HG03460 (cell line): ENCODE measurements at regions not wholly inside any gene's neighbourhood (a gene's known extent, or its start where the extent isn't known, plus 50 kb on each side); places are given as distances from the start of the nearest gene placed in this dataset.

Experiments
- ATAC-seq: cut with Tn5 transposase; IDR thresholded peaks from one replicate; pipeline ENCODE4 v1.9.1; 2021; ENCODE audit not compliant: unreplicated experiment

DNA sequence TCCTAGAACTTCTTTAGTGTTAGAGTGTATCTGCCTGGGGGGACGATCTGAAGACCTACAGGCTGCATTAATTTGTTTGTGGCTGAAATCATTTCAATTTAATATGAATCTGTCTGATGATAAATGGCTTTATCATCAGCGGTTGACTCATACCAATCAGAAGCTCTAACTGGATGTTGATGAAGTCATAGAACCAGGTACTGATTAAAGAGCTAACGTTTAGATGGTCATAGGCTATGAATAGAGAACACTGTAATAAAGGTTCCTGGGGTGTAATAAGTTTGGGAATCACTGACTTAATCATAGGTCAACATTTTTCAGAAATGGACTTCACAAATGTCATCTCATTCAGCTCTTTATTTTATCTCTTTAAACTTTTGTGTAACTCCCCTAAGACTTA, 329.9 kb downstream of the MSX2 start:
- ATAC-seq = no peak

DNA sequence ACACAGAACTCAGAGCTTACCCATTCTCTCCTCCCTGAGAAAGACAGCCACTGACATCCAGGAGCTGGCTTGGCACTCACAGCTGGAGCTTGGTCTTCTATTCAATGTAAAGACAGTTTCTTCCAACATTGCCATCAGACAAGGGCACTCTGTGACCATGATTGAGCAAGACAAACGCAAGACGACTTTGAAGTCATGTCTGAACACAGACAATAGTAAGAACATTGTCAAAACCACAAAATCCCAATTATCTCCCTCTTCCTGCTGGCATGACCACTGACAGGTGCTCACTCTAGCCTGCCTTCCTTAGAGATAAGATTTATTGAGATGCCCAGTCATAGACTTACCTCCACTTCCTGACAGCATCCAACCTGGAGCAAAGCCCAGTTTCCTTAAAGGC, 328.0 kb downstream of the MSX2 start:
- no peak for ATAC-seq

DNA sequence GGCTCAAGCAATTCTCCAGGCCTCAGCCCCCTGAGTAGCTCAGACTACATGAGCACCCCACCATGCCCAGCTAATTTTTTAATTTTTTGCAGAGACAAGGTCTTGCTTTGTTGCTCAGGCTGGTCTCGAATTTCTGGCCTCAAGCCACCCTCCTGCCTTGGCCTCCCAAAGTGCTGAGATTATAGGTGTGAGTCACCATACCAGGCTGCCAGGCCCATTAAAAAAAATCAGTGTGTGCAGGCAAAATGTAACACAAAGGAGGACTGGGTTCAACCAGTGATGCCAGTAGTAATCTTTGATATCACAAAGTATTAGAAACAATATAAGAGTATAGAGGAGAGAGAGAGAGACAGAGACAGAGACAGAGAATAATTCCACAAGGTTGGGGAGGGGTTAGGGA, 322.7 kb downstream of the MSX2 start:
- no peak for ATAC-seq

DNA sequence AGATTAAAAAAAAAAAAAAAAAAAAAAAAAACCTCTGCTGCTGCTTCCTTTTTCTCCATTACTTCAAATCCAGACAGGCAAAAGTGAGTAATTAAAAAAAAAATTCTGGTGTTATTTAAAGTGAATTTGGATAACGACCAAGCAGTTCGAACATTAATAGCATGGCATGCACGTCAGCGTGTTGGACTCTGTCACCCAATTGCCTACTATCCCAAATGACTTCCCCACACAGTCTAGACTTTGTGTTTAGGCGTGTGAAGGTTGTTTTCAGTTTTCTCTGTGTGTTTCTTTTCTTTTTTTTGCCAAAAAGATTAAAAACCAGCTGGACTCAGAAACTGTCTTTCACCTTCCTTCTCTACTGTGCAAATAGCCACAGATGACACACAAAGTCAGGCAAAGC, 321.4 kb downstream of the MSX2 start:
- no peak for ATAC-seq

DNA sequence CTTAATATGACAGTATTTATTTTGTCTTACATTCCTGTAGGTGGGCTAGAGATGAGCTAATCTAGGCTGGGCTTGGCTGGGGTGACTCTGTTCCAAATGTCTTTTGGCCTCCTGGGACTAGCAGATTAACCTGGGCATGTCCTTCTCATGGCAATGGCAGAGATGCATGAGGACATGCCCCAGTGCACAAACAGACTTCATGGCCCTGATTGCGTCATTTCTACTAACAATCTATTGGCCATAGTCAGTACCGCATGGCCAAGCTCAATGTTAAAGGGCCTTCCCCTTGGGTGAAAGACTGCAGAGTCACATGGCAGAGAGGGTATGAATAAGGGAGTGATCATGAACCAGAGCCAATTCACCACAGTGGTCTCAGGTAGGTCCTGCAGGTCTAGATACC, 313.4 kb downstream of the MSX2 start:
- ATAC-seq = no peak

DNA sequence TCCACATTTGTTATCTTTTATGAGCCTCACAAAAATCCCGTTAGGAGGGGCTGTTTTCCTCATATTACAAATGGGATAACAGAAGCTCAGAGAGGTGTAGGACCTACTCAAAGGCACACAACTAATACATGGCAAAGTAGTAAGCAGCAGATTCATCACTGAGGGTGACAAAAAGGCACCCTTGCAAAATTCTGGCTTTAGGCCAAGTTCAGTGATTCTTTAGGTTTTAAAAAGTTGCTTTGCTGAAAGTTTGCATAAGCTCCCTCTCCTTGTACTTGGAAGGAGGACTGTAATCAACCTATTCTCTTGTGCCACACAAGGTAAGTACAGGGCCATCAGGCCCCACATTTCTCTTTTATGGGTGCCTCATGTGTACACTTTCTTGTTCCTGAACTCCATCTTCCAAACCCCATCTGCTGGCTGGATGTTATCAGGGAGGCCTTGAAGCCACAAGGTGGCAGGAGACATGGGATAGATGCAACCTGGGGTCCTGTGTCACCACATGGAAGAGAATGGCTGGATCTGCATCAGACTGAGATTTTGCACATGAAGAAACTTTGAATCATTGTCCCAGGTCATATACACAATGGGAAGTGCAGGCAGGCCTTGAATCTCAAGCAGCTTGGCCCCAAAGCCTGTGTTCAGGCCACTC, 311.6 kb downstream of the MSX2 start:
- ATAC-seq = no peak

DNA sequence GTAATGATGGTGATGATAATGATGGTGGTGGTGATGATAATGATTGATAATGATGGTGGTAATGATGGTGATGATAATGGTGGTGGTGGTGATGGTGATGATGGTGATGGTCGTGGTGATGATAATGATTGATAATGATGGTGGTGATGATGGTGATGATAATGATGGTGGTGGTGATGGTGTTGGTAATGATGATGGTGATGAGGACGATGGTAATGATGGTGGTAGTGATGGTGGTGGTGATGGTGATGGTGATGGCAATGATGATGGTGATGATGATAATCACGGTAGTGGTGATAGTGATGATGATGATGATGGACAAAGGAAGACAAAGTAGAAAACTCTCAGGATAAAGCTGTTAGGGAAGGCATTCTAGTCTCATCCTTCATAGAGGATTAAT, 310.5 kb downstream of the MSX2 start:
- ATAC-seq = no peak

DNA sequence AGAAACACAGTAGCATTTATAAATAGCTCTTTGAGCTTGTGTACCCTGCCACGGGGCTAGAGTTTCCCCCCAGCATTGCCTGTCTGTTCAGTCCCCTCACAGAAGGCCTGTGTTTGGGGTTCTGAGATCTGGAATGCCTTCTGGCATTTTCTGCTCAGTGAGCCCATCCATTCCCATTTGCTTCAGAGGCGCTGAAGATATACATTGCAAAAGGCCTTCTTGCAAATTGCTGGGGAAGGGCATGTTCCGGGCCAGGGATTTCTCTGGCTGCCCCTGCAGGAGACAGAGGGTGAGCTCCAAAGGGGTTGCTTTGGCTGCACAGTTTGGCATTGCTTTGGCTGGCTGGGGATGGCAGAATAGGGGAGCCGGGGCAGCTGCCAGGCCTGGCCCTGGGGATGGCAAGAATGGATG, 308.4 kb downstream of the MSX2 start:
- ATAC-seq = no peak

DNA sequence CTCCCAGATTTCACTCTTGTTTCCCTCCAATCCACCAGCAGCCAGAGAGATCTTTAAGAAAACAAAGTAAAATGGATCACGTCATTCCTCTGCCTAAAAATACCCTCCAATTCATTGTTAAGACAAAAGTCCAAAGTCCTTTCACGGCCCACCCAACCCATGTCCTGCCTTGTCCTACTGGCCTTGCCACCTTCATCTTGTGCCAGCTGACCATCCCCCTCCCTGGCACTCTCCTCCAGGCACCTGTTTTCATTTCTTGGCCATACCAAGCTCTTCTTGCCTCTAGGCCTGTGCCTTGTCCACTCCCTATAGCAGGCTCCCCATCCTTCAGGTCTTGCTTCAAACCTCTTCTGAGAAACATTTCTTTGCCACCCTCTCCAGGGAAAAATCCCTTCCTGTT, 307.6 kb downstream of the MSX2 start:
- ATAC-seq = no peak

DNA sequence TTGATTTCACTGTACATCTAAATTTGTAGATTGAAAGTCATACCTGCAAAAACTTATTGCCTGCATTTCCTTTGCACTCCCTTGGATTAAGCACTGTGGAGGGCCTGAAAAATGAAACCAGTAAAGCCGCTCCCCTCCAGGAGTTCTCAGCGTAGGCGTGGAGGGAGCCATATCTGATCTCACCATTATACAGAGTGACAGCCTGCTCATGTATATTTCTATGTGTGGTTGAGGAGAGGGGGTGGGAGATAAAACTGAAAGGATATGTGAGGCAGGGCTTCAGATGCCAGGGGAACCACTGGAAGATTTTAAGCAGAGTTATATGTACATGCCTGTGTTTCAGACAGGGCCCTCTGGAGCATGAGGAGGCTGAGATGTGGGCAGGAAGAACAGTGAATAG, 303.0 kb downstream of the MSX2 start:
- ATAC-seq = no peak

DNA sequence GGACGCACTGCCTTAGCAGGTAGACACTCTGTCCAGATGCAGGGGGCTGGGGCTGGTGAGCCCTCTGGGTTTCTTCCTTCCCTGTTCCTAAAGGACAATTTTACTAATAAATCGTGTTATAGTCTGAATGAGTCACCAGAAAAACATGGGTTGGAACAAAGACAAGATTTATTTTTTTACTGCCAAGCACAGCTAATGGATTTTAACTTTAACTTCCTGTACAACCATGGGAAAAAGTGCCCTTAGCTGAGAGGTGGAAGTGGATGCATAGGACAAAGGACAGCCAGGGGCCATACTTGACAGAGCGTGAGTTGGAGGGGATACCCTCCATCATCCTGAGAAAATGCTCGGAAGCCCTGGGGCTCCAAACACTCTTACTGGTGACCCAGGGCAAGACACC, 300.7 kb downstream of the MSX2 start:
- no peak for ATAC-seq

DNA sequence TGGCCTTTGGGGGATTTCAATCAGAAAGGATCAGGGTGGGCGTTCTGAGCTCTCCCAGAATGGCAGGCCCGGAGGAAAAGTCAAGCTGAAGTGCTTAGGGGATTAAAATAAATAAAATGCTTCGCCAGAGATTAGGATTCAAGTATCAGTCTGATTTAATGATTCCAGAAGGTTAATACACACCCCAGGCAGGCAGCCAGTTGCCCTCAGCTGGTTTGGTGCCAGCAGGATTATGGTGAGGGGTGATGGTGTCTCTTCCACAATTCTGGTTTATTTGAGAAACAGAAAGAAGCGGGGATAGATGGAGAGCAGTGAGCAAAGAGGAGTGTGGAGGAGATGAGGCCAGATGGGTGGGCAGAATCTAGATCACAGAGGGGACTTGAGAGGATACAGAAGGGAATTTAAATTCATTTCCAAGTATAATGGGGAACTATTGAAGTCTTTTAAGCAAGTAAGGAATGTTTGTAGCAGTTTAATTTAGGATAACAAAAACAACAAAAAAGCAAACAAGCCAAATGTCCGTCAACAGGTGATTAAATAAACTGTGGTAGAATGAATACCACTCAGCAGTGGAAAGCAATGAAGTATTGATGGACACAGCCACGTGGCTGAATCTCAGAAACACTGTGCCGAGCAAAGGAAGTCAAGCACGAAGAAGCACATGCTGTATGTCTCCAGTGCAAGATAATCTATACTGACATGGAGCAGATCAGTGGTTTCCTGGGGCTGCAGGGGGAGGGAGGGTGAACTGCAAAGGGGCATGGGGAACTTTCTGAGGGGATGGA, 297.7 kb downstream of the MSX2 start:
- ATAC-seq = no peak

DNA sequence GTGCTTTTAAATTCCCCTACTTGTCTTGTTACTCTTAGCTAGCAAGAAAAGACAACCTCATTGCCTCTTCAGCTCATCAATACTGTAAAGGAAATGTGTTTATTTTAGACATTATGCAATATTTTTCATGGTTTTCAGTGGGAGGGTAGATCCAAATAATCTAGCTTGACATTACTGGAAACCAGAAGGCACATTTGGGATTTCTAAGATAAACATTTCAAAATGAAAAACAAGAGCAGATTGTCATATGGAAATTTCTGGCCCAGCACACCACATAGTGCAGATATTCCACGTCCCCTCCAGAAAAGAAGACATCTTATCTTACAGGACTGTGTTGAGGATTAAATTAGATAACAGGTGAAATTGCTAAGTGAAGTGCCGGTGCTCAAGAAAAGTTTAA, 296.9 kb downstream of the MSX2 start:
- no peak for ATAC-seq

DNA sequence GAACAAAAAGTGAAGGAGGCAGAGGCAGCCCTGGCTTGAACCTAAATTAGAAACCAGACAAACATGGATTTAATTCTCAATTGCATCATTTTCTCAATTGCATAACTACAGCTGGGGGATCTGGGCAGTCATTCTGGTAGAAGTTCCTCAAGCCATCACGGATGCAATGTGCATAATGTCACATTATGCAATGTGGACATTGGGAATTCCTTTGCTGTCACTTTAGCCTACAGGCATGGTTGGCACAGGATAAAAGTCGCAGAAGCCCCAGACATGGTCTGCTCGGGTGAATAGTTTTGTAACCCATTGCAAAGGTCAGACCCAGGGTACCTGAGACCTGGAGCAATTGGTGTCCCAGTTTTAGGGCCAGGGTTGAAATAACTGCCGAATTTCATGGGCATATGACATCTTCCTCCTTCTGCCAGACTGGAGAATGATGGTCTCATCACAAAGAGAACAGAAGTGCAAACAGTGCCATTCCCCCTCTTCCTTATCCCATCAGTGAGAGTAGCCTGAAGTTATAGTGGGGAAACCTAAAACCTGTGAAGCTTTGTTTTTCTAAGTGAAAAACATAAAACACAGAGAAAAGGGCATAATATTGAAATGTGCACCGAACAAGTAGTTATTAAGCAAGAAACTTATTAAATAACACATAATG, 290.8 kb downstream of the MSX2 start:
- no peak for ATAC-seq

DNA sequence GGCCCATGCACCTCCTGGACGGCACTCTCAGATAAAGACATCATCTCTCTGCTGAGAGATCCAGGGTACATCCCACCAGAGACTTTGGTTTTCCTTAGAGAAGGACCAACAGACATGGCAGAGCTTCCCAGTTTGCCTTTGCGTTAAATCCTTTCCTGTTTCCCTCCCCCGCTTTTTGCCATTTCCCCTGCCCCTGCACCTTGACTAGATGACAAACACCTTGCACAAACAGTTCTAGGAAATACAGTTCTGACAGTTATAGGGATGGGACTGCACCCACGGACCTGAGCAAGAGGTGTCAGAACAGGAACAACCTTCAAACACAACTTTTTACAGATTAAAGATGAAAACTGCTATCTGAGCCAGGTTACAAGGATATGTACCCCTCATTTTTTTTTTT, 288.9 kb downstream of the MSX2 start:
- no peak for ATAC-seq

DNA sequence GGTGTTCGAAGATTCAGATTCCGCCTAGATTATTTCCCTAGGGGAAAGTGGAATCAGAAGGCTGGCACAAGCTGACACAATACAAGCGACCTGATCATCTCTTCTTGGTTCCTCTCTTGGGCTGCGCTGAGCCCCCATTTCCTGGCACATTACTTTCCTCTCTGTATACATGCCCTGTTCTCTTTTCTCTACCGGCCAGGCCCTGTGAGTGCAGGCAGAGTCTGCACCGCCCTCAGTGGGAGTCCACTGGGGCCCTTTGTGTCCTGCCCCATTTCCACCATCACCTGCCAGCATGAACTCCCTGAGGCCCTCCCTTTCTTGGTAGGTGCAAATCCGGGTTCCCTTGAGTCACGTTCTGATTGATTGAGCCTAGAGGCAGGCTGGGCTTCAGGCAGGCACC, 287.9 kb downstream of the MSX2 start:
- no peak for ATAC-seq

DNA sequence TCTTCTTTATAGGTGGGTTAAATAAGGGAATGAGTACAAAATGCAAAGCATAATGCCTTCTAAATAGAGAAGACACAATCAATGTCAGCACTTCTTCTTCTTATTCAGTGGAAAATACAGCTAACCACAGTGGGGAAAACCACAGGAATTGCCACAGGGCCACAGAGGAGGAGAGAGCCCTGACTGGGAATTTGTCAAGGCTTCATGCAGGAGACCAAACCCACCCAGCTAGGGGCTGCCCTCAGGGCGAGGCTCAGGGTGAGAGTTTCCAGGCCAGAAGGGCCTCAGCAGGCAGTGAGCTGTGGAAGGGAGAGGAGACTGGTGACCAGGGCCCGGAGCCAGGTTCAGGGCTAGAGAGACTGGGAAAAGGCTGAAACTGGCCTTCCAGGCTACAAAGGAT, 279.1 kb downstream of the MSX2 start:
- no peak for ATAC-seq

DNA sequence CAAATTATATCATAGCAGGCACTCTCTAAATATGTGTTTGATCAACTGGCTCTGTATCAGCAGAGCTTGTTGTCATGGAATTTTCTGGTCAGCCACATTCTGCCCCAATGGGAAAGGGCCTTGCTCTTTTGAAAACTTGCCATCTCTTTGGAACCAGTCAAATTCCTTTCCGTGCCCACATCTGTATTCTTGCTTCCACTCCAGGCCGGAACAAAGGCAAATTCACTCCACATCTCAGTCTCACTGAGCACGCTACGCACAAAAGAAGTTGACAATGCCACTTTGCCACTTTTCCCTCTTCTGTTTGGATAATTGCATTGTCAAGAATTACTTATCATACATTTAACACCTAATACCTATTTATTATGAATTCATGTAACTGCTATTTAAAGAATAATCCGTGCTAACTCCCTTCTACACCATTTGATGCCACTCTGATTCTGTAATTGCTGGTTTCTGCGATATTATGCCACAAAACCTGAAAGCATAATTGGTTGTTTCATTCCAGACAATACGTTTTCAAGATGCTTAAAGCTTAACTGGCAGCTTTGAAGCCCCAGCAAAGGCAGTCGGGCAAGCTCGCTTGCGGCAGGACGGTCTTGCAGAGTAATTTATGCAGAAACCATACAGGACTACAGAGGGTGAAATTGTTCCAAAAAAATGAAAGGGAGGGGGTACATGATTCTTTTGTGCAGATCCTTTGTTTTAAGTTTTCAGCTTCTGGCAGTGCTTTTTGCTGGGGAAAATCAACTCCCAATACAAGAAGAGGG, 277.7 kb downstream of the MSX2 start:
- no peak for ATAC-seq

DNA sequence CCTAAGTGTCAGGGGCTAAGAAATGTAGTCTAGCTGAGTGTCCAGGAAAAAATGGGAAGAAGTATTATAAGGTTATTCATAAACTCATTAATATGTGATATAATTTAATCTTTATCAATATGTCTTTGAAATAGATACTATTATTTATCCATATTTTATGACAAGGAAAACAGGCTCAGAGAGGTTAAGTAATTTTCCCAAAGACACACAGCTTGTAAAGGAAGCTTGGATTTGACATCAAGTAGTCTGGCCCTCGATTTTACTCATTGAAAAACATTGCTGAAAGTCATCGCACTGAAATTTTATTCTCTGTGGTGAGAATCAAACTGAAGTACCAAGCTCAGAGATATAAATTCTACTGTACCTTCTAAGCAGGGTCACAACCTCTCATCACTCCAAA, 276.9 kb downstream of the MSX2 start:
- ATAC-seq = no peak

DNA sequence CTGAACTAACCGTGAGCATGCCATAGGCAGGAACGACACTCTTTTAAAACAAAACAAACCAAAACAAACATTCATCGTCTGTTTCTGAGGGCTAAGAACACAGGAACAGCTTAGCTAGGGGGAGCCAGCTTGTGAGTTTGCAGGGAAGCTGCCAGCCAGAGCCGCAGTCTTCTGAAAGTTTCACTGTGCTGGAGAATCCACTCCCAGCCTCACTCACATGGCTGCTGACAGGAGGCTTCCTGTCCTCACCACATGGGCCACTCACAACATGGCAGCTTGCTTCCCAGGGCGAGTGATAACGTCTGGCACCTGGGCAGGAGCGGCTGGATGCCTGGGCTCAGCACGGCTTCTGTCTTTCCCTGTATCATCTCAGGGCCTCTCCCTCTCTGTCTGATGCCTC, 275.2 kb downstream of the MSX2 start:
- no peak for ATAC-seq

DNA sequence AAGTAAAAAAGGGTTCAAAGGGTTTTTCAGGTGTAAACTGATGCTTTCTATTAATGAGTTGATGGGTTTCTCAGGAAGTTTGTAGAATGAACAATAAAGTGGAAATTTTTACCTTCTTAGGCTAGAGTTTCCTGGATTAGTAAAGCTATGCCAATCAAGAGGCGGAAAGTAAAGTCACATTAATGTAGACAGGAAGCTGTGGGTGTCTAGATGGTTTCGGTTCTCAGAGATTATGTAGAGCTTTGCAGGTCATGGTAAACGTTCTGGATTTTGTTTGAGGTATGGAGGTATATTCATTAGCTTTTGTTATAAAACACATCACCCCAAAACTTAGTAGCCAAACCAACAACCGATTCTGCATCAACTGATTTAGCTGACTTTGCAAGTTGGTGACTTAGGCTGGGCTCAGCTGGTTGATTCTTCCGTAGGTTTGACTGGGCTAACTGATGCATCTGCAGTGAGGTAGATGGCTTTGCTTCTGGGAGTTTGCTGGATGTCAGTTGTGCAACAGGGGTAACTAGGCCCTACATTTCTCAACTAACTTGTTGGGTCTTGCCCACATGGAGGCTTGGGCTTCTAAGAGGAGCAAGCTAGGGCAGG, 273.8 kb downstream of the MSX2 start:
- no peak for ATAC-seq
